ENCODE measurements at regions not wholly inside any gene's neighbourhood (a gene's known extent, or its start where the extent isn't known, plus 50 kb on each side); places are given as distances from the start of the nearest gene placed in this dataset.

DNA sequence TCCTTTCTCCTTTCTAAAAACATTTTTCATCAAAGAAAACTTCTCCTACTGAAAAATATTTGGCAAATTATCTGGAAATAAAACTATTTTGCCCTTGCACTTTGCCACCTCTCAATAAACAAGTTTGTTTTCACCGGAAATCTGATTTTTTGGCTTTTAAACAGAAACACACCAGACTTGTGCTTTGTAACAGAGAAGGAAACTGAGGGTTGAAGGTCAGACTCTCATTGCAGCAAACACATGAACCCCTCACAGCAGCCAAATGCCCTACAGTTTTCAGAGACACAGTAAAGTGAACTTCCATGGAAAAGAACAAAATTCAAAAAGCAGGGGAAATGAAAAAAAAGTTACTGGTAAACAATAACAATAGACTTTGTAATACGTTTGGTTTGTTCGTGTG lies 95.6 kb upstream of the WDR17 start:
- TF ChIP-seq, protein P1, sequence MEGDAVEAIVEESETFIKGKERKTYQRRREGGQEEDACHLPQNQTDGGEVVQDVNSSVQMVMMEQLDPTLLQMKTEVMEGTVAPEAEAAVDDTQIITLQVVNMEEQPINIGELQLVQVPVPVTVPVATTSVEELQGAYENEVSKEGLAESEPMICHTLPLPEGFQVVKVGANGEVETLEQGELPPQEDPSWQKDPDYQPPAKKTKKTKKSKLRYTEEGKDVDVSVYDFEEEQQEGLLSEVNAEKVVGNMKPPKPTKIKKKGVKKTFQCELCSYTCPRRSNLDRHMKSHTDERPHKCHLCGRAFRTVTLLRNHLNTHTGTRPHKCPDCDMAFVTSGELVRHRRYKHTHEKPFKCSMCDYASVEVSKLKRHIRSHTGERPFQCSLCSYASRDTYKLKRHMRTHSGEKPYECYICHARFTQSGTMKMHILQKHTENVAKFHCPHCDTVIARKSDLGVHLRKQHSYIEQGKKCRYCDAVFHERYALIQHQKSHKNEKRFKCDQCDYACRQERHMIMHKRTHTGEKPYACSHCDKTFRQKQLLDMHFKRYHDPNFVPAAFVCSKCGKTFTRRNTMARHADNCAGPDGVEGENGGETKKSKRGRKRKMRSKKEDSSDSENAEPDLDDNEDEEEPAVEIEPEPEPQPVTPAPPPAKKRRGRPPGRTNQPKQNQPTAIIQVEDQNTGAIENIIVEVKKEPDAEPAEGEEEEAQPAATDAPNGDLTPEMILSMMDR (IDR thresholded peaks at IDR 0.05; ENCODE audit: insufficient read depth, low read depth, low read length) = no peak
- no peak for TF ChIP-seq EZH2 (IDR thresholded peaks at IDR 0.05; ENCODE audit: insufficient read depth, low read length)
